ENCODE measurements at regions not wholly inside any gene's neighbourhood (a gene's known extent, or its start where the extent isn't known, plus 50 kb on each side); places are given as distances from the start of the nearest gene placed in this dataset.

DNA sequence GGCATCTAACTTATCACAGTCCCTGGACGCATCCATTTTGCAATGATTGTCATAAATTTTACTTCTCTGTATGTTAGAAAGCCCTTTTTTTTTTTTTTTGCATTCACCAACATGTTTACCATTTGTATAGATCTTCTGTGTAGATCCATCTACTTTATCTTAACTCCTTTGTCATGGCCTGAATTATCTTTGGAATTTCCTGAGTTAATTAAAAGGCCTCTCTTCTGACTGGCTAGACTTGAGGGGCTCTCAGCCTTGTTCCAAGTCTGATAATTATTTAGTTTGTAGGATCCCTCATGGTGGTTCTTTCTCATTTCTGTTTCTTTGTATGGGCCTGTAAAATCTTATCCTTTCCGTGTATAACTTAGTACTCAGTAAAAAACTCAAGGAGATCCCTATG, 387.0 kb downstream of the C12orf50 start:
- intact Hi-C loops (cut with DNase I) = no loop called here
- H3K36me3 ChIP-seq = no peaks in the 10 kb centered on the region
- no peak overlapping the region for H3K27ac ChIP-seq
- DNase-seq = no peak
- TF ChIP-seq, protein P1, sequence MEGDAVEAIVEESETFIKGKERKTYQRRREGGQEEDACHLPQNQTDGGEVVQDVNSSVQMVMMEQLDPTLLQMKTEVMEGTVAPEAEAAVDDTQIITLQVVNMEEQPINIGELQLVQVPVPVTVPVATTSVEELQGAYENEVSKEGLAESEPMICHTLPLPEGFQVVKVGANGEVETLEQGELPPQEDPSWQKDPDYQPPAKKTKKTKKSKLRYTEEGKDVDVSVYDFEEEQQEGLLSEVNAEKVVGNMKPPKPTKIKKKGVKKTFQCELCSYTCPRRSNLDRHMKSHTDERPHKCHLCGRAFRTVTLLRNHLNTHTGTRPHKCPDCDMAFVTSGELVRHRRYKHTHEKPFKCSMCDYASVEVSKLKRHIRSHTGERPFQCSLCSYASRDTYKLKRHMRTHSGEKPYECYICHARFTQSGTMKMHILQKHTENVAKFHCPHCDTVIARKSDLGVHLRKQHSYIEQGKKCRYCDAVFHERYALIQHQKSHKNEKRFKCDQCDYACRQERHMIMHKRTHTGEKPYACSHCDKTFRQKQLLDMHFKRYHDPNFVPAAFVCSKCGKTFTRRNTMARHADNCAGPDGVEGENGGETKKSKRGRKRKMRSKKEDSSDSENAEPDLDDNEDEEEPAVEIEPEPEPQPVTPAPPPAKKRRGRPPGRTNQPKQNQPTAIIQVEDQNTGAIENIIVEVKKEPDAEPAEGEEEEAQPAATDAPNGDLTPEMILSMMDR (IDR thresholded peaks at IDR 0.05) = no peak
- no peak overlapping the region for H3K9ac ChIP-seq (ENCODE audit: low read depth in 2 of 2, low read length in 2 of 2)
- no peaks in the 10 kb centered on the region for H3K4me1 ChIP-seq
- no peaks in the 10 kb centered on the region for H3K9me3 ChIP-seq
- H3K27me3 ChIP-seq = no peaks in the 10 kb centered on the region
- H3K4me3 ChIP-seq = no peak overlapping the region

- Histone ChIP-seq H3K4me3 (no peak overlapping the region), H3K27me3 (no peaks in the 10 kb centered on the region), H3K9me3 (no peaks in the 10 kb centered on the region), H3K27ac (no peak overlapping the region), H3K9ac (ENCODE audit: low read depth in 2 of 2, low read length in 2 of 2) (no peak overlapping the region), H3K4me1 (no peaks in the 10 kb centered on the region), H3K36me3 (no peaks in the 10 kb centered on the region)
- intact Hi-C loops (cut with DNase I) = no loop called here
- DNase-seq = no peak
- TF ChIP-seq, protein P1 (IDR thresholded peaks at IDR 0.05) = no peak
These were observed 411.0 kb downstream of the C12orf50 start for GRCh38 chr12:87618199-87618598.

DNA sequence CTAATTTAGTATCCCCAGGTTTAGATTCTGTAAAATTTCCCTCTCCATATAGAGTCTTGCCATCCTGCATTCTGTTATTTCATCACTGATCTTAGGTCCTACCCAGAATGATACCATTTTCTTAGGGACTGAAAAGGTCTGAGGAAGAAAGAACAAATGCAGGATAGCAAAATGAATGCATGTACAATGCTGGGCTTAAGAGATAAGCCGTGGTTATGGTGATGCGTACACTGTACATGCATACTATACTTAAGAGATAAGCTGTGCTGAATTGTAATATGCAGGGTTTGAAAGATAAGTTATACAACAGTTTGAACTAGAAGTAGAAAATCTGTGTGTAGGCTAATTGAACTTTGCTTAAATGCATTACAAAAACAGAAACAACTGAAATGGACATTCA, 416.2 kb downstream of the C12orf50 start:
- TF ChIP-seq, protein P1 (IDR thresholded peaks at IDR 0.05) = no peak
- intact Hi-C loops (cut with DNase I) = no loop called here
- Histone ChIP-seq H3K27ac (no peak overlapping the region), H3K36me3 (no peaks in the 10 kb centered on the region), H3K27me3 (no peaks in the 10 kb centered on the region), H3K9me3 (no peaks in the 10 kb centered on the region), H3K4me1 (no peaks in the 10 kb centered on the region), H3K4me3 (no peak overlapping the region), H3K9ac (ENCODE audit: low read depth in 2 of 2, low read length in 2 of 2) (no peak overlapping the region)
- no peak for DNase-seq

DNA sequence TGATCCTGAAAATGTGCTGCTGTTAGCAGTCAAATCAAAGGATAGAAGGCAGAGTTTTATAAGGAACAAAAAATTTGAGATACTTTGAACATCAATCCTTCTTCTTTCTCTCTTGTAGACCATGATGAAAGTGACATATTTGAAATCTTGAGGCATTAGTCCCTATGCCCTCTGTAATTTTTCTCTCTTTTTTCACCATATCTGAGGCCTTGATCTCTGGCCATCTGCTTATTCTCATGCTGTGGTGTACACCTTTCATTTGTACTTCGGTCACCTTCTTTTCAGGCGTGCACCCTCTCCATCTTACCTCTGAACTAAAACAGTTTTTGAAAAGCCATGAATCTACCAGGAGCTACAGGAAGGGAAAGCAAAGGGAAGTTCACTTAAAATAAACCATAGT, 420.9 kb downstream of the C12orf50 start:
- no peak for DNase-seq

DNA sequence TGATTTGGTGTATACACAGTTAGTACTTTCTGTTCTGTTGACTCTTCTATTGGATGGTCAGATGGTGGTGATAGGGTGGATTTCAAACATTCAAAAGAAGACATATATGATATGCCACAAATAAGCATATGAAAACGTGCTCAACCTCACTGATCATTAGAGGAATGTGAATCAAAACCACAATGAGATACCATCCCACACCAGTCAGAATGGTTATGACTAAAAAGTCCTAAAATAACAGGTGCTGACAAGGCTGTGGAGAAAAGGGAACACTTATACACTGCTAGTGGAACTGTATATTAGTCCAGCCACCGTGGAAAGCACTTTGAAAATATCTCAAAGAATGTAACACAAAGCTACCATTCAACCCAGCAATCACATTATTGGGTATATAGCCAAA, 425.5 kb downstream of the C12orf50 start:
- H3K4me1 ChIP-seq = no peaks in the 10 kb centered on the region
- TF ChIP-seq, protein P1 (IDR thresholded peaks at IDR 0.05) = no peak

More for the DNA sequence above, 420.9 kb downstream of the C12orf50 start:
- H3K4me1 ChIP-seq = no peaks in the 10 kb centered on the region
- H3K9ac ChIP-seq (ENCODE audit: low read depth in 2 of 2, low read length in 2 of 2) = no peak overlapping the region
- TF ChIP-seq, protein P1 (IDR thresholded peaks at IDR 0.05) = no peak
- no peaks in the 10 kb centered on the region for H3K27me3 ChIP-seq
- H3K9me3 ChIP-seq = no peaks in the 10 kb centered on the region
- H3K27ac ChIP-seq = no peak overlapping the region
- H3K4me3 ChIP-seq = no peak overlapping the region
- intact Hi-C loops (cut with DNase I) = no loop called here
- H3K36me3 ChIP-seq = no peaks in the 10 kb centered on the region

GRCh38 chr12:87599459-87599858, 429.7 kb downstream of the C12orf50 start:
- H3K9me3 ChIP-seq = no peaks in the 10 kb centered on the region
- no peaks in the 10 kb centered on the region for H3K4me1 ChIP-seq
- TF ChIP-seq, protein P1 (IDR thresholded peaks at IDR 0.05) = no peak
- no peak overlapping the region for H3K27ac ChIP-seq
- no peak for DNase-seq
- no peak overlapping the region for H3K9ac ChIP-seq (ENCODE audit: low read depth in 2 of 2, low read length in 2 of 2)
- H3K36me3 ChIP-seq = no peaks in the 10 kb centered on the region
- no peaks in the 10 kb centered on the region for H3K27me3 ChIP-seq
- H3K4me3 ChIP-seq = no peak overlapping the region
- intact Hi-C loops (cut with DNase I) = no loop called here

More for the DNA sequence above, 425.5 kb downstream of the C12orf50 start:
- DNase-seq = no peak
- Histone ChIP-seq H3K27ac (no peak overlapping the region), H3K9ac (ENCODE audit: low read depth in 2 of 2, low read length in 2 of 2) (no peak overlapping the region), H3K27me3 (no peaks in the 10 kb centered on the region), H3K36me3 (no peaks in the 10 kb centered on the region), H3K4me3 (no peak overlapping the region), H3K9me3 (no peaks in the 10 kb centered on the region)
- intact Hi-C loops (cut with DNase I) = no loop called here
